ENCODE measurements at regions not wholly inside any gene's neighbourhood (a gene's known extent, or its start where the extent isn't known, plus 50 kb on each side); places are given as distances from the start of the nearest gene placed in this dataset.

DNA sequence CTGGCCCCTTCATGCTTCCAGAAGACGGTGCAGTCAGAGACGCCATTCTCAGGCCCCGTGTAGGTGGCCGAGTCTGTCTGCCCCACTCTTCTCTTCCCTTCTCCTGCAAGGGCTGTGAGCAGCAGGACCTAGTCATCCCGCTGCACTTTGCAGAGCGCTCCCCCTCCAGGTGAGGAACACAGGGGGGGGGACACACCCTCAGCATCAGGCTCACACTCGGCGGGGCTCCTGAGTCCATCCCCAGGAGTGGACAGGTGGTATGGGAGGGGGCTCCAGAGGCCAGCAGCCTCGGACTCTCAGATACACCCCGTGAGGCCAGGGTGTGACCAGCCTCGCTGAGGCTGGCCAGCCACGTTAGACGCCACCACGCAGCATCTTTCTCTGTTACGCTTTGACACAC lies 460.5 kb upstream of the MYT1L start:
- Histone ChIP-seq H3K9me1 (ENCODE audit: insufficient read depth, low read length) (no peaks in the 10 kb centered on the region), H2AK5ac (ENCODE audit: low read depth, low read length) (no peak overlapping the region), H3K18ac (ENCODE audit: low read depth, low read length) (no peak overlapping the region), H3K27ac (ENCODE audit: insufficient read depth, low read length) (no peak overlapping the region), H3K14ac (replicated peaks; ENCODE audit: low read depth, low read length) (no peak overlapping the region), H2BK20ac (ENCODE audit: low read depth, low read length) (no peak overlapping the region), H4K5ac (ENCODE audit: low read depth, low read length) (no peak overlapping the region), H4K20me1 (ENCODE audit: insufficient read depth, low read length) (no peaks in the 10 kb centered on the region), H2AK9ac (replicated peaks; ENCODE audit: low read depth, low read length, poor library complexity) (no peak overlapping the region), H3K9me3 (ENCODE audit: control insufficient read depth, insufficient read depth, low read length) (peaks cover 61% of the 10 kb centered on the region), H3K9ac (ENCODE audit: low read depth, low read length) (no peak overlapping the region), H3K36me3 (ENCODE audit: control insufficient read depth, insufficient read depth, low read length) (no peaks in the 10 kb centered on the region), H3K4me2 (ENCODE audit: low read depth, low read length) (no peak overlapping the region), H2BK15ac (ENCODE audit: low read depth, low read length) (no peak overlapping the region), H3K23ac (ENCODE audit: low read depth, low read length) (no peak overlapping the region), H3K4me3 (ENCODE audit: insufficient read depth, low read depth, low read length) (no peak overlapping the region), H3K79me1 (ENCODE audit: low read depth in 1 of 2, low read length in 2 of 2) (no peaks in the 10 kb centered on the region), H4K91ac (ENCODE audit: insufficient read depth, low read depth, low read length) (no peak overlapping the region), H4K8ac (ENCODE audit: low read depth in 2 of 2, low read length in 2 of 2) (no peak overlapping the region), H3K4ac (ENCODE audit: low read depth, low read length) (no peak overlapping the region), H3K4me1 (ENCODE audit: control insufficient read depth, insufficient read depth, low read length) (no peaks in the 10 kb centered on the region), H2BK5ac (ENCODE audit: low read depth, low read length, poor library complexity, severe bottlenecking) (no peak overlapping the region), H3K56ac (ENCODE audit: extremely low read depth, insufficient read depth, low read length) (no peak overlapping the region), H2AFZ (replicated peaks; ENCODE audit: low read length, poor library complexity) (no peak overlapping the region), H2BK120ac (ENCODE audit: low read depth, low read length) (no peak overlapping the region), H3K27me3 (ENCODE audit: control insufficient read depth, insufficient read depth, low read length) (no peaks in the 10 kb centered on the region)
- DNase-seq (no peak), ATAC-seq (ENCODE audit: low read depth) (no peak)
- TF ChIP-seq, protein P1, sequence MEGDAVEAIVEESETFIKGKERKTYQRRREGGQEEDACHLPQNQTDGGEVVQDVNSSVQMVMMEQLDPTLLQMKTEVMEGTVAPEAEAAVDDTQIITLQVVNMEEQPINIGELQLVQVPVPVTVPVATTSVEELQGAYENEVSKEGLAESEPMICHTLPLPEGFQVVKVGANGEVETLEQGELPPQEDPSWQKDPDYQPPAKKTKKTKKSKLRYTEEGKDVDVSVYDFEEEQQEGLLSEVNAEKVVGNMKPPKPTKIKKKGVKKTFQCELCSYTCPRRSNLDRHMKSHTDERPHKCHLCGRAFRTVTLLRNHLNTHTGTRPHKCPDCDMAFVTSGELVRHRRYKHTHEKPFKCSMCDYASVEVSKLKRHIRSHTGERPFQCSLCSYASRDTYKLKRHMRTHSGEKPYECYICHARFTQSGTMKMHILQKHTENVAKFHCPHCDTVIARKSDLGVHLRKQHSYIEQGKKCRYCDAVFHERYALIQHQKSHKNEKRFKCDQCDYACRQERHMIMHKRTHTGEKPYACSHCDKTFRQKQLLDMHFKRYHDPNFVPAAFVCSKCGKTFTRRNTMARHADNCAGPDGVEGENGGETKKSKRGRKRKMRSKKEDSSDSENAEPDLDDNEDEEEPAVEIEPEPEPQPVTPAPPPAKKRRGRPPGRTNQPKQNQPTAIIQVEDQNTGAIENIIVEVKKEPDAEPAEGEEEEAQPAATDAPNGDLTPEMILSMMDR (conservative IDR thresholded peaks at IDR 0.05; ENCODE audit: low read depth, low read length) = no peak
- TF ChIP-seq CHD1 (IDR thresholded peaks at IDR 0.05; ENCODE audit: low read depth, low read length) = no peak
- TF ChIP-seq MXI1 (IDR thresholded peaks at IDR 0.05; ENCODE audit: borderline replicate concordance, low read depth, low read length) = no peak
- no peak for TF ChIP-seq SMC3 (IDR thresholded peaks at IDR 0.05; ENCODE audit: low read depth, low read length)
- TF ChIP-seq FOS (IDR thresholded peaks at IDR 0.05; ENCODE audit: low read depth, low read length) = no peak
- TF ChIP-seq RAD21 (IDR thresholded peaks at IDR 0.05; ENCODE audit: low read length) = no peak
- TF ChIP-seq RFX5 (IDR thresholded peaks at IDR 0.05; ENCODE audit: low read depth, low read length) = no peak
- TF ChIP-seq CEBPB (IDR thresholded peaks at IDR 0.05; ENCODE audit: low read depth, low read length) = no peak
- no peak for TF ChIP-seq RCOR1 (IDR thresholded peaks at IDR 0.05; ENCODE audit: insufficient replicate concordance, low read length)
- TF ChIP-seq NFE2L2 (IDR thresholded peaks at IDR 0.05; ENCODE audit: low read depth, low read length) = no peak
- TF ChIP-seq, protein P2, sequence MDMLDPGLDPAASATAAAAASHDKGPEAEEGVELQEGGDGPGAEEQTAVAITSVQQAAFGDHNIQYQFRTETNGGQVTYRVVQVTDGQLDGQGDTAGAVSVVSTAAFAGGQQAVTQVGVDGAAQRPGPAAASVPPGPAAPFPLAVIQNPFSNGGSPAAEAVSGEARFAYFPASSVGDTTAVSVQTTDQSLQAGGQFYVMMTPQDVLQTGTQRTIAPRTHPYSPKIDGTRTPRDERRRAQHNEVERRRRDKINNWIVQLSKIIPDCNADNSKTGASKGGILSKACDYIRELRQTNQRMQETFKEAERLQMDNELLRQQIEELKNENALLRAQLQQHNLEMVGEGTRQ (IDR thresholded peaks at IDR 0.05; ENCODE audit: low read depth, low read length) = no peak
- TF ChIP-seq MAFK (IDR thresholded peaks at IDR 0.05; ENCODE audit: low read depth, low read length) = no peak
- no peak for TF ChIP-seq POLR2A (IDR thresholded peaks at IDR 0.05; ENCODE audit: low read depth, low read length)
- TF ChIP-seq BHLHE40 (IDR thresholded peaks at IDR 0.05; ENCODE audit: low read depth, low read length) = no peak
- BruUV-seq (replicated peaks) = no TSS peak
- in situ Hi-C loops (cut with MboI; ENCODE audit: low sequenced_read_pairs) (no loop called here), intact Hi-C loops (cut with micrococcal nuclease) (no loop called here), dilution Hi-C loops (cut with HindIII; ENCODE audit: low sequenced_read_pairs, unreplicated experiment) (no loop called here)
- CTCF ChIA-PET = no interaction called here
- WGBS, 2 experiments (ENCODE audit: extremely low coverage in 2 of 2, insufficient read length in 1 of 2) = no CpG with 5 or more reads among the region's 15 CpGs
- POLR2A ChIA-PET (ENCODE audit: unreplicated experiment) = no interaction called here
